ENCODE measurements at regions not wholly inside any gene's neighbourhood (a gene's known extent, or its start where the extent isn't known, plus 50 kb on each side); places are given as distances from the start of the nearest gene placed in this dataset.

DNA sequence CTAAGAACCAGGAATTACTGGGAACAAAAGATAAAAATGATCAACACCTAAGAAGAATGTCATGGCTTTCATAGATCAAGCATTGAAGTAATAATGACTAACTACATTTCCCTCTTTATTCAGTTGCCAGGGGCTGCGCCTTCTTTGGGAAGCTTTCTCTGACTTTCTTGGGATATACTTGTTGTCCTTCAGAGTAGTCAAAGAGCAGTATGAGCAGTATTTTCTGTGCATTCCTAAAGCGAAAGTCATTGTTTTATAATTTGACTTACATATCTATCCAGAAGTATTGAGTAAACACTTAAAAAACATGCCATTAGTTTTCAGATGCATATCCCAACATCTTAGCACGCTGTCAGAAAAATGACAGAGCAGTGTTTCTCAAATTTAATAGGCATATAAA is 2412.4 kb downstream of the PCDH9 start:
- TF ChIP-seq CTCF (IDR thresholded peaks at IDR 0.05) (no peak), POLR2A (IDR thresholded peaks at IDR 0.05) (no peak)
